Esophagus squamous epithelium (tissue), 4 donors: ENCODE measurements at regions not wholly inside any gene's neighbourhood (a gene's known extent, or its start where the extent isn't known, plus 50 kb on each side); places are given as distances from the start of the nearest gene placed in this dataset.

Experiments used
- small RNA-seq, 4 donors: library from RNA; depleted of rRNA; stranded (forward); fragments of <200 nt; gene quantifications; one replicate each; pipeline ENCODE3, GENCODE V24; 2016

Small RNAs in the stretch of these regions (small RNA-seq; reads per million reads assigned to genes)
- gene RNU1-150P, result 0 reads per million in 4 donors
